ENCODE measurements at regions not wholly inside any gene's neighbourhood (a gene's known extent, or its start where the extent isn't known, plus 50 kb on each side); places are given as distances from the start of the nearest gene placed in this dataset.

DNA sequence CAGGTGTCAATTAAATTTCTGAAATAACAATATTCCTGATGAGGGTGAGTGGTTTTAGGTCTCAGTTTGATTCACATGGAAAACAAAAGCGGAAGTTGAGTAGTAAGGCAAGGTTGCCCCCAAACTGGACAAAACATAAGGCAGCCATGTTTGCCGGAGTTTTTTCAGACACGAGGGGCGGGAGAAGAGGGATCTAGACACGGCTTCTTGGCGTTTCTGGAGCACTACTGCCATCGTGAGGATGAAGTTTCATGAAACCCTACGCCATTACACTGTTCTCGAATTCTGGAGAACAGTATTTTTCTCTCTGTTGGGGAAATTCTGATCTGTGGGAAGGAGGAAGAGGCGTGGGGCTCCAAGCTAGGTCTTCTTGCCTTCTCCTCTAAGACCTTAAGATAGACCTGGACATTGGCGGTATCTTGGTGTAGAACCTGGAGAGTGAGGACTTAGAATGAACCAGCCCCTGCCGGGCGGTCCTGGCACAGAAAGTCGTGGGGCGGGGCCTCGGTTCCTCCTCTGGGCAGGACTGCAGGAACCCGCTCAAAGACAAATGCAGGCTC lies 160.3 kb downstream of the OR13H1 start:
- no peak for DNase-seq

DNA sequence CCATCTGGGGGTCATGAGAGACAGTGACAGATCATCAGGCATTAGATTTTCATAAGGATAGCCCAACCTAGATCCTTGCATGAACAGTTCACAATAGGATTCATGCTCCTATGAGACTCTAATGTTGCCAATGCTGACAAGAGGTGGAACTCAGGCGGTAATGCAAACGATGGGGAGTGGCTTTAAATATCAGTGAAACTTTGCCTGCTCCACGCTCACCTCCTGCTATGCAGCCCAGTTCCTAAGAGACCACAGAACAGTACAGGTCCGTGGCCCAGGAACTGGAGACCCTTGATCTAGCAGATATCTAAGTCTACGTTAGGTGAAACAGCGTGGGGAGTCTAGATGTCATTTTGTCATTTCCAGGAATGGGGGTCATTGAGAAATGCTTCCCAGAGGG lies 165.7 kb downstream of the OR13H1 start:
- no peak for DNase-seq

DNA sequence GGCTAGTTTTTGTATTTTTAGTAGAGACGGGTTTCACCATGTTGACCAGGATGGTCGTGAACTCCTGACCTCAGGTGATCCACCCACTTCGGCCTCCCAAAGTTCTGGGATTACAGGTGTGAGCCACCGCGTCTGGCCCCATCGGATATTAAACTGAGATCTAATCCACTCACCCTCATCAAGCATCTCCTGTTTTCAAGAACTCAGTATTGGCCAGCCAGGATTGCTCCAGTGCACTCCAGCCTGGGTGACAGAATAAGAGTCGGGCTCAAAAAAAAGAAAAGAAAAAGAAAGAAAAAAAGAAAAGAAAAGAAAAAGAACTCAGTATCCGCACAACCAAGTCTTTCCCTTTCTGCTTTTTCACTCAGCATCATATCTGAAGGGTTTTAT lies 167.6 kb downstream of the OR13H1 start:
- no peak for DNase-seq

DNA sequence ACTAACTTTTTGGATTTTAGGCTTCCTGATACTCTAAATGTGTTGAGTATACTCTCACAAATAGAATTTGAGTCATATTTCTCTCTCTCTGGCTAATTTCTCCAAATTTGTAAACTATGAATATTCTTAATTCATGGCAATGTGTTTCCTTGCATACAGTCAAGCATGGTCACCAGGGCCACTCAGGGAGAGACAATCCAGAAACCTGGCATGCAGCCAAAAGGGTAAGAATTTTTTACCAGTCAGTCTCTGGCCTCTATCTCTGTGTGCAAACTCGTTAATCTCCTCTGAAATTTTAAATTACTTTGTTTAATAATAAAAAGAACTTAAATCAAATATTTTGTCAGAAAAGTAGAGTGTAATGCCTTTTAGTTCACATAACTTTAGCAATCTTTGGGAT lies 179.8 kb downstream of the OR13H1 start:
- no peak for DNase-seq

DNA sequence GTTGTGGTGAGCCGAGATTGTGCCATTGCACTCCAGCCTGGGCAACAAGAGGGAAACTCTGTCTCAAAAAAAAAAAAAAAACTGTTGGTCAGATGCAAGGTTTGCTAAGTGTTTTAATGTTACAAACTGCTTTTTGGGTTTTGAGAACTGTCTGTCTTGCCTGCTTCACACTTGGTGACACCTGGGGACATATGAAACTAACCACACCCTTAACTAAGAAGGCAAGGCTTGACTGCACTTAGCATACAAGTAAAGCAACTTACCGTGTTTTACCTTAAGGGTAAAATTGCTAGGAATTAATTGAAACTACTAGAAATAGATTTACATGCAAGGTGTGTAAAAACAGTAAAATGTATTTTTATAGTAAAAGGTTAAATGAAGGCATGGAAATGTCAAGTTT lies 180.4 kb downstream of the OR13H1 start:
- DNase-seq = no peak

DNA sequence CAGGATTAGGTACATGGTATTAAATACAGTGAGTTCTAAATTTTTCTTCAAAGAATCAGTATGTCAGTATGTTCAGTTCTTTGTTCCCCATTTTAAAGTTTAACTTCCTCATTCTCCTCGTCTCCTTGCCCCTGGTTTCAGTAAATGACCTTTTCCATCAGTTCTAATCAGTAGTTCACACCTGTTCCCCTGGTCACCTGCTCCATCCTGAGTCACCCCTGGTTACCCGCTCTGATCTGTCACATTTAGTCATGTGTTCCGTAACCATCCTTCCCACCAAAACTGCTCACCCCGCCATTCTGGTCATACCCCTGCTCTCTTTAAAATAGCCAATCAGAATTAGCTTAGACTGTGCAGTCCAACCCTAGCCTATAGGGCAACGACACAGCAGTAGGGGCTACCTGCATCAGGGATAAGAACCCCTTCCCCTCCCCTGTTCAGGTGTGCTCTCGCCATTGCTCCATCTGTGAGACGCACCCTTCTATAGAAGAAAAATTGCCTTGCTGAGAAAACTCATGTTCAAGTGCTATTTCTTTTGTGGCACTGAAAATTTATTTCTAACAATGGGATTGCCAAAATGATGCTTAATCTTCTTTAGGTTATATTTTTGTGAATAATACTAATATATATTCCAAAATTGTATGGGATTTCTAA lies 181.3 kb downstream of the OR13H1 start:
- no peak for DNase-seq

DNA sequence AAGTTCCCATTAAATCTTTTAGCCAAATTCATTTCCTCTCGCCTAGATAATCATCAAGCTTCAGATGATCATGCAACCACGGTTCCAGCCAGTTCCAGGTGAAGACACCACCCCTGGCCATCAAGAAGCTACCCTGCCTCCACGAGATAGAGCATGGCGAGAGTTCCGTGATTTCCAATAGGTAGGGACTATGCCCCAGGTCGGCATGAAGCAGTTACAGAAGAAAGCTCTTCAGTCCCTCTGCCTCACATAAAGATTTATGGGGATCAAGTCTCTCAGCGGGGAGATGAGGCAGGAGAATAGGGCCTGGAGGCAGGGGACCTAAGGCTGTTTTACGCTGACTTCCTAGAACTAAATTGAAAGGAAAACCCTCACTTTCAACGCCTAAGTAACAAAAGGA lies 183.9 kb downstream of the OR13H1 start:
- DNase-seq = no peak

DNA sequence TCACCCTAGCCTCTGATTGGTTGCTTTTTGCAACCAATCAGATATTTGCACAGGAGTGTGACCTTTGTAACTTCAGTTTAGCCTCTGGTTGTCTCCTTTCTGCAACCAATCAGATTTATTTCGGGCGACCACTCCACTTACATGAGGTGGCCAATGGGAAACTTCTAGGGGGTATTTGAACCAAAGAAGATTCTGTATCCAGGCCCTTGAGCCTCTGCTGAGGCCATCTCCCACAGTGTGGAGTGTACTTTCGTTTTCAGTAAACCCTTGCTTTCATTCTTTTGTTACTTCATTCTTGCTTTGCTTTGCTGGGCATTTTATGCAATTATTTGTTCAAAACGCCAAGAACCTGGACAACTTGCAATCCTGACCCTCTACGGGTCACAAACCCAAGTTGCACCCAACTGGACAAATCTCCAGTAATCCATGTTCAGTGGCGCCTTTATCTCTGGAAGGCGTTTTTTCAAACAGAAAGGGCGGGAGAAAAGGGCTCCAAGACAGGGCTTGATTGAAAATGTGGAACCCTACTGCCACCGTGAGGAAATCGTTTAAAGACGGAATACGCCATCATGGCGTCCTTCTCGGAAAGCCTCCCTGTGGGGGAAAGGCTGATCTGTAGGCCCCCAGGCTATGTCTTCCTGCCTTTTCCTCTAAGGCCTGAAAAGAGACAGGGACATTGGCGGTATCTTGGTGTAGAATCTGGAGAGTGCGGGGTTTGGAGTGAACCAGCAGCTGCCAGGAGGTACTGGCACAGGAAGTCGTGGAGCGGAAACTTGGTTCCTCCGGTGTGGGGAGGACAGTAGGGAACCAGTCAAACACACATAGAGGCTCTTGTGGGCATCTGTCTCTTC lies 184.6 kb downstream of the OR13H1 start:
- DNase-seq = no peak

DNA sequence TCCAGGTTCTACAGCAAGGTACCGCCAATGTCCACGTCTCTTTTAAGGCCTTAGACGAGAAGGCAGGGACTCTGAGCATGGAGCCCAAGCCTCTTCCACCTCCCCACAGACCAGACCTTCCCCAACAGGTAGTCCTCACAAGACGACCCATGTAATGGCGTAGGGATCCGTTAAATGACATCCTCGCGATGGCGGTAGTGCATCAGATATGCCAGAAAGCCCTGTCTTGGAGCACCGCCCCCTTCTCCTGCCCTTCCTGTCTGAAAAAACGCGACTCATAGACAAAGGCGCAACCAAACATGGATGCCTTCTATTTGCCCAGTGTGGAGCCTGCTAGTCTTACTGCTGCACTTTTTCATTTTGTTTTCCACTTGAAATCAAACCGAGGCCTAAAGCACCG lies 185.4 kb downstream of the OR13H1 start:
- no peak for DNase-seq

DNA sequence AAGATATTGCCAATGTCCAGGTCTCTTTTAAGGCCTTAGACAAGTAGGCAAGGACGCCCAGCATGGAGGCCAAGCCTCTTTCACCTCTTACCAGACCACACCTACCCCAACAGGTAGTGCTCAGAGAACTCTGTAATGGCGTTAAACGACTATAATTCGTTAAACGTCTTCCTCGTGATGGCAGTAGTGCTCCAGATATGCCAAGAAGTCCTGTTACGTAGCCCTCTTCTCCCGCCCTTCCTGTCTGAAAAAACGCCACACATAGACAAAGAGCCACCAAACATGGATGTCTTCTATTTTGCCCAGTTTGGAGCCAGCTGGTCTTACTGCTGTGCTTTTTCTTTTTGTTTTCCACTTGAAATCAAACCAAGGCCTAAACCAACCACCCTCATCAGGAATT lies 190.7 kb downstream of the OR13H1 start:
- no peak for DNase-seq

DNA sequence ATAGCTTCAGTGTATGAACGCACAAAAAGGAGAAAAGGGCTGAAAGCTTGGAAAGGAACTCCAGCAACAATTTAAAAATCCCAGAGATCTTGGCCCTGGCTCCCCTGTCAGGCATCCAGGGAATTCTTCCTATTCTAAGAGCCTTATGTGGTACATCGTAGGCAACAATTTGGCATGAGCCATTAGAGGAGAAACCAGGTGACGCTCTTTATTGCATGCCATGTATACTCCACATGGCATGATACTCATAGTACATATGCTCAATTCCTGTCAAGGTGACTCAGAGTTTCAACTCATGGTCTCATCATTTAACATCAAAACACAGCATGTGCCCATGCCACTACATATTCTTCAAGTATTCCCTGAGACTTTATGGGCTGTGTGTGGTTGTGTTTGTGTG lies 191.3 kb downstream of the OR13H1 start:
- no peak for DNase-seq

DNA sequence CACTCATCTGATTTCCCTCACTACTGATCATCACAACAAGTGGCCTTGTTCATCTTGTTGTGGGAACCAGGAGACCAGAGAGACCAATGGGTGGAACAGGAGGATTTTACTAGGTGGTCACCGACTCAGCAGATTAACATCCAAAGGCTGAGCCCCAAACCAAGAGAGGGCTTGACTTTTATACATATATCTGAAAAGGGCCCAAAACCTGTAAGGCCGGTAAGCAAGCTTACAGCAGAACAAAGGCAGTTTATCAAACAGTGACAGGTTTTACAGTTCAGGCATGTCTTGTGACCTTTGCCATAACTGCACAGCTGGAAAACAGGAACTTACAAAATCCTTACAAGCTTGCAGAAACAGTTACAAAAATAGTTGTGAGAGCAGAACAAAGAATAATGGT lies 195.9 kb downstream of the OR13H1 start:
- no peak for DNase-seq

DNA sequence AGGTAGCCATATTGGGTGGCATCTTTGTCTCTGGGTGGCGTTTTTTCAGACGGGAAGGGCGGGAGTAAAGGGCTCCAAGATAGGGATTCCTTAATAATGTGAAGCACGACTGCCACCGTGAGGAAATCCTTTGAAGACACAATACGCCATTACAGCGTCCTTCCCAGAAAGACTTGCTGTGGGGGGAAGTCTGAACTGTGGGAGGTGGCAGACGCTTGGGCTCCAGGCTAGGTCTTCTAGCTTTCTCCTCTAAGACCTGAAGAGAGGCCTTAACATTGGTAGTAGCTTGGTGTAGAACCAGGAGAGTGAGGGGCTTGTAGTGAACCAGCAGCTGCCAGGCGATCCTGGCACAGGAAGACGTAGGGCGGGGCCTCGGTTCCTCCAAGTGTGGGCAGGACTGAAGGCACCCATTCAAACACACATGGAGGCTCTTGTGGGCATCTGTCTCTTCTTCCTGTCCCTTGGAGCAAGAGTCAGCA lies 197.3 kb downstream of the OR13H1 start:
- no peak for DNase-seq

DNA sequence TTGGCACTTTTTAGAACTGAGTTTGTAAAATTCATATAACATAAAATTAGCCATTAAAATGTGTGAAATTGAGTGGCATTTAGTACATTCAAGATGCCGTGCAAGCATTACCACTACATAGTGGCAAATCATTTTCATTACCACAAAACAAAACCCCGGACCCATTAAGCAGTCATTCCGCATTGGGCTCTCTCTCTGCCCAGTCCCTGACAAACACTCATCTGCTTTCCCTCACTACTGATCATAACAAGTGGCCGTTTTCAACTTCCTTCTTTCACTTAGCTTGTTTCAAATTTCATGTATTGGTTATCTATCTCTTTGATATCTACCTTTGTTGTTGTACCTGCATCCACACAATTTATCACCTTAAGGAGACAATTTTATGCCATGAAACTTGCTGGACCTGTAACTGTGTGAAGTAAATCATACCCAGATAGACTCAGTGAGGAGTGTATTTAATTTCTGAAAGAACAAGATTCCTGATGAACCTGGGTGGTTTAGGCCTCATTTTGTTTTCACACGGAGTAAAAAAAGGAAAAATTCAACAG lies 202.1 kb downstream of the OR13H1 start:
- DNase-seq = no peak

DNA sequence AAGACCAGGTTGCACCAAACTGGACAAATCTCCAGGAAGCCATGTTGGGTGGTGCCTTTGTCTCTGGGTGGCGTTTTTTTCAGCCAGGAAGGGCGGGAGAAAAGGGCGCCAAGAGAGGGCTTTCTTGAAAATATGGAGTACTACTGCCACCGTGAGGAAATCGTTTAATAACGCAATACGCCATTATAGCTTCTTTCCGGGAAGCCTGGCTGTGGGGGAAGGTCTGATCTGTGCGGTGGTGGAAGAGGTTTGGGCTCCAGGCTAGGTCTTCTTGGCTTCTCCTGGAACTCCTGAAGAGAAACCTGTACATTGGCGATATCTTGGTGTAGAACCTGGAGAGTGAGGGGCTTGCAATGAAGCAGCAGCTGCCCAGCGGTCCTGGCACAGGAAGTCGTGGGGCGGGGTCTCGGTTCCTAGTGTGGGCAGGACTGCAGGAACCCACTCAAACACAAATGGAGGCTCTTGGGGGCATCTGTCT lies 202.7 kb downstream of the OR13H1 start:
- no peak for DNase-seq

DNA sequence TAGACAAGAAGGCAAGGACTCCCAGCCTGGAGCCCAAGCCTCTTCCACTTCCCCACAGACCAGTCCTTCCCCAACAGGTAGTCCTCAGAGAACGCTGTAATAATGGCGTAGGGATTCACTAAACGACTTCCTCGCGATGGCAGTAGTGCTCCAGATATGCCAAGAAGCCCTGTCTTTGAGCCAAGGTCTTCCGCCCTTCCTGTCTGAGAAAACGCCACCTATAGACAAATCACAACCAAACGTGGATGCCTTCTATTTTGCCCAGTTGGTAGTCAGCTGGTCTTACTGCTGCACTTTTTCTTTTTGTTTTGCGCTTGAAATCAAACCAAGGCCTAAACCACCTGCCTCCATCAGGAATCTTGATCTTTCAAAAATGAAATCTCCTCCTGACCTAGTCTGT lies 203.3 kb downstream of the OR13H1 start:
- no peak for DNase-seq

DNA sequence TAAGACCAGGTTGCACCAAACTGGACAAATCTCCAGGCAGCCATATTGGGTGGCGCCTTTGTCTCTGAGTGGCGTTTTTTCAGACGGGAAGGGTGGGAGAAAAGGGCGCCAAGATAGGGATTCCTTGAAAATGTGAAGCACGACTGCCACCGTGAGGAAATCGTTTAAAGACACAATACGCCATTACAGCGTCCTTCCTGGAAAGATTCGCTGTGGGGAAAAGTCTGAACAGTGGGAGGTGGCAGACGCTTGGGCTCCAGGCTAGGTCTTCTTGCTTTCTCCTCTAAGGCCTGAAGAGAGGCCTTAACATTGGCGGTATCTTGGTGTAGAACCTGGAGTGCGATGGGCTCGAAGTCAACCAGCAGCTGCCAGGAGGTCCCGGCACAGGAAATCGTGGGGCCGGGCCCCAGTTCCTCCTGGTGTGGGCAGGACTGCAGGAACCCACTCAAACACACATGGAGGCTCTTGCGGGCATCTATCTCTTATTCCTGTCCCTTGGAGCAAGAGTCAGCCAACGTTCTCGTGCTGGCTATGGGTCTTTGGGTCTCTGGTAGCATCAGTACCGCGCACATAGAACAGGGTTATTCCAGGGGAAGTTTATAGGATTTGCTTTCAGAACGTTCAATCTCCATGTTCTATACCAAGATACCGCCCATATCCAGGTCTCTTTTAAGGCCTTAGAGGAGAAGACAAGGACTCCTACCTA lies 208.8 kb downstream of the OR13H1 start:
- no peak for DNase-seq

DNA sequence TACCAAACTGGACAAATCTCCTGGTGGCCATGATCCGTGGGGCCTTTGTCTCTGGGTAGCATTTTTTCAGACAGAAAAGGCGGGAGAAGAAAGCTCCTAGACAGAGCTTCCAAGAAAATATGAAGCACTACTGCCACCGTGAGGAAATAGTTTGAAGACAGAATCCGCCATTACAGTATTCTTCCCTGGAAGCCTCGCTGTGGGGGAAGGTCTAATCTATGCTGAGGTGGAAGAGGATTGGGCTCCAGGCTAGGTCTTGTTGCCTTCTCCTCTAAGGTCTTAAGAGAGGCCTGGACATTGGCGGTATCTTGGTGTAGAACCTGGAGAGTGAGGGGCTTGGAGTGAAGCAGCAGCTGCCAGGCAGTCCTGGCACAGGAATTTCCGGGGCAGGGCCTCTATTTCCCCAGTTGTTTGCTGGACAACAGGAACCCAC lies 218.9 kb downstream of the OR13H1 start:
- DNase-seq = no peak

DNA sequence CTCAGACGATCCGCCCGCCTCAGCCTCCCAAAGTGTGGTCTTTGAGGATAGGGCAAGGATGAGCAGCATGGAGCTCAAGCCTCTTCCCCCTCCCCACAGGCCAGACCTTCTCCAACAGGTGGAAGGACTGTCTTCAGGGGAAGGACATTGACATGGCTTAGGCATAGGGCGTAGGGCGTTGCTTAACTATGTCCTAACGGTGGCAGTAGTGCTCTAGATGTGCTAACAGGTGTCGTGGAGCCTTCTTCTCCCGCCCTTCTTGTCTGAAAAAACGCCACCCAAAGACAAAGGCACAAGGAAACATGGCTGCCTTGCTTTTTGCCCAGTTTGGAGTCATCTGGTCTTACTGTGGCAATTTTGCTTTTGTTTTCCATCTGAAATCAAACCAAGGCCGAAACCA lies 219.8 kb downstream of the OR13H1 start:
- DNase-seq = no peak

DNA sequence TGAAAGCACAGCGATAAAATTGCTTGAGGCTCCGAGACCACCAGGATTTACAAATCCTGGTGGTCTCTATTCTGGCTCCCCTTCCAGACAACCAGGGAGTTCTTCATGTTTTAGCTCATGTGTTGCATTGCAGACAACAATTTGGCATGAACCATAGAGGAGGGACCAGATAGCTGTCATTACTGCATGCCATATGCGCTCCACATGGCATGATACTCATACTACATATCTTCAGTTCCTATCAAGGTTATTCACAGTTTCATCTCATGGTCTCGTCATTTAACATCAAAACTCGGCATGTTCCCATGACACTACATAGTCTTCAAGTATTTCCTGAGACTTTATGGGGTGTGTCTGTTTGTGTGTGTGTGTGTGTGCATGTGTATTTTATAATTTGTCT lies 220.3 kb downstream of the OR13H1 start:
- DNase-seq = no peak

DNA sequence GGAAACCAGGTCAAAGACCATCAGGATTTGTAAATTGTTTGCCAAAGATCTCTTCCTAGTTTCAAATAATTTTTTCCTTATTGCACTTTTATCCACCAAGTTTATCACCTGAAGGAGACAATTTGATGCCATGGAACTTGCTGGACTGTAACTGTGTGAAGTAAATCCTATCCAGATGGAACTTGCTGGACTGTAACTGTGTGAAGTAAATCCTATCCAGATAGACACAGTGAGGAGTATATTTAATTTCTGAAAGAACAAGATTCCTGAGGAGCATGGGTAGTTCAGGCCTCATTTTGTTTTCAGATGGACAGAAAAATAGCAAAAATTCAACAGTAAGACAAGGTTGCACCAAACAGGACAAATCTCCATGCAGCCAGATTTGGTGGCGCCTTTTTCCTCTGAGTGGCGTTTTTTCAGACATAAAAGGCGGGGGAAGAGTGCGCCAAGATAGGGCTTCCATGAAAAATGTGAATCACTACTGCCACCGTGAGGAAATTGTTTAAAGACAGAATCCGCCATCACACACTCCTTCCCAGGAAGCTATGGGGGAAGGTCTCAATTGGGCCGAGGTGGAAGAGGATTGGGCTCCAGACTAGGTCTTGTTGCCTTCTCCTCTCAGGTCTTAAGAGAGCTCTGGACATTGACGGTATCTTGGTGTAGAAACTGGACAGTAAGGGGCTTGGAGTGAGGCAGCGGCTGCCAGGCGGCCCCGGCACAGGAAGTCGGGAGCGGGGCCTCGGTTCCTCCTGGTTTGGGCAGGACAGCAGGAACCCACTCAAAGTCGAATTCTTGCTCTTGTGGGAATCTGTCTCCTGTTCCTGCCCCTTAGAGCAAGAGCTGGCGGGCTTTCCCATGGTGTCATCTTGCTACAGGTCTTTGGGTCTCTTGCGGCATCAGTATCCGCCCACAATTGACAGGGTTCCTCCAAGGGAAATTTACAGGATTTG lies 234.7 kb downstream of the OR13H1 start:
- no peak for DNase-seq

DNA sequence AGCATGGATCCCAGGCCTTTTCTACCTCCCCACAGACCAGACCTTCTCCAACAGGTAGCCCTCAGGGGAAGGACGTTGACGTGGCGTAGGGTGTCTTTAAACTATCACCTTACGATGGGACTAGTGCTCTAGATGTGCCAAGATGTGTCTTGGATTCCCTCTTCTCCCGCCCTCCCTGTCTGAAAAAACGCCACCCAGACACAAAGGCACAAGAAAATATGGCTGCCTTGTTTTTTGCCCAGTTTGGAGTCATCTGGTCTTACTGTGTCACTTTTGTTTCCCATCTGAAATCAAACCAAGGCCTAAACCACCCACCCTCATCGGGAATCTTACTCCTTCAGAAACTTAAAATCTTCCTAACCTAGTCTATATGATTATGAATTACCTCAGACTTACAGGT lies 235.4 kb downstream of the OR13H1 start:
- no peak for DNase-seq

Data from stimulated activated CD4-positive, alpha-beta T cell treated with anti-CD3 and anti-CD28 coated beads, Interleukin-1b, Interleukin-23, amount 100 ng/mL, for 48 hours (primary cell).